ENCODE measurements at regions not wholly inside any gene's neighbourhood (a gene's known extent, or its start where the extent isn't known, plus 50 kb on each side); places are given as distances from the start of the nearest gene placed in this dataset.

GRCh38 chrX:139026811-139027210 is 315.3 kb upstream of the FGF13 start:
- H3K27ac ChIP-seq (ENCODE audit: insufficient read length, low read depth, low read length), result no peak overlapping the region
- Mint-ChIP-seq H3K4me3 (no peak overlapping the region), H3K27ac (no peak overlapping the region), H3K27me3 (ENCODE audit: low read depth) (no peaks in the 10 kb centered on the region), H3K36me3 (ENCODE audit: insufficient read depth in 1 of 3, low read depth in 3 of 3) (no peaks in the 10 kb centered on the region), H3K4me1 (no peaks in the 10 kb centered on the region), H3K9me3 (peaks cover 0 to 20% of the 10 kb centered on the region in 2 experiments; a peak in 2 of 5 replicates)
- no peak overlapping the region for H2BK5ac ChIP-seq (ENCODE audit: insufficient read length, low read length)
- H4K91ac ChIP-seq (ENCODE audit: insufficient read length, low read depth, low read length), result no peak overlapping the region
- no peak overlapping the region for H3K9ac ChIP-seq (ENCODE audit: extremely low read depth, insufficient read length, low read length)
- no peak overlapping the region for H3K4me2 ChIP-seq (ENCODE audit: insufficient read depth, insufficient read length, low read length)
- no peak overlapping the region for H3K18ac ChIP-seq (ENCODE audit: insufficient read length, low read depth, low read length)
- no peak for TF ChIP-seq CTCF (conservative IDR thresholded peaks at IDR 0.05)
- H3K79me2 ChIP-seq (ENCODE audit: insufficient read depth, low read length), result no peaks in the 10 kb centered on the region
- no peak overlapping the region for H4K5ac ChIP-seq (ENCODE audit: insufficient read length, low read depth, low read length)
- no peaks in the 10 kb centered on the region for H3K23me2 ChIP-seq (ENCODE audit: insufficient read length, low read depth, low read length, poor library complexity, severe bottlenecking)
- H2BK120ac ChIP-seq (ENCODE audit: low read depth, low read length, poor library complexity, severe bottlenecking), result no peak overlapping the region
- no peaks in the 10 kb centered on the region for H3K79me1 ChIP-seq (ENCODE audit: insufficient read depth, low read depth, low read length, poor library complexity, severe bottlenecking)
- no peak overlapping the region for H3K4ac ChIP-seq (ENCODE audit: low read depth, low read length)
- H2BK20ac ChIP-seq (ENCODE audit: low read depth, low read length, poor library complexity, severe bottlenecking), result no peak overlapping the region
- no peak overlapping the region for H2AFZ ChIP-seq (ENCODE audit: low read length)
- H3K4me1 ChIP-seq (ENCODE audit: insufficient read depth, low read length), result no peaks in the 10 kb centered on the region
- H2BK12ac ChIP-seq (ENCODE audit: insufficient read length, low read depth, low read length), result no peak overlapping the region
- no CpG with 5 or more reads among the region's 1 CpG for WGBS (ENCODE audit: extremely low coverage, insufficient read length, low lambda C conversion rate)
- H2AK5ac ChIP-seq (ENCODE audit: insufficient read length, low read length), result no peak overlapping the region
- no peak for DNase-seq
- H2BK15ac ChIP-seq (ENCODE audit: low read depth, low read length), result no peak overlapping the region
- H3K23ac ChIP-seq (ENCODE audit: insufficient read length, low read depth, low read length), result no peak overlapping the region
- no peak overlapping the region for H3K56ac ChIP-seq (ENCODE audit: insufficient read length, low read depth, low read length)
- no peaks in the 10 kb centered on the region for H3K27me3 ChIP-seq (ENCODE audit: insufficient read depth, low read length)
- H3T11ph ChIP-seq (ENCODE audit: low read length), result no peak overlapping the region
- H3K14ac ChIP-seq (ENCODE audit: insufficient read depth, low read length), result no peak overlapping the region
- no peaks in the 10 kb centered on the region for H4K20me1 ChIP-seq (ENCODE audit: control insufficient read depth, insufficient read depth, insufficient read length)
- H3K9me3 ChIP-seq (ENCODE audit: control insufficient read depth, low read depth, low read length), result no peaks in the 10 kb centered on the region
- no peak overlapping the region for H4K8ac ChIP-seq (replicated peaks; ENCODE audit: insufficient read length, low read depth, low read length)
